DMS153 (cell line): ENCODE measurements at regions not wholly inside any gene's neighbourhood (a gene's known extent, or its start where the extent isn't known, plus 50 kb on each side); places are given as distances from the start of the nearest gene placed in this dataset.
"Not testable (repeated sequence)": the region's sequence is repeated elsewhere in the genome, so short reads cannot be mapped to it uniquely, and the experiment has no call there.

Experiments used
- DNase-seq: peaks from one replicate; lab custom pipeline; 2025; lab: John Stamatoyannopoulos, UW

GRCh38 chr3:22386107-22386506 is 635.1 kb upstream of the ZNF385D start:
- no peak for DNase-seq

- DNase-seq = no peak
Observed at GRCh38 chr3:22392286-22392685, 641.3 kb upstream of the ZNF385D start.

- DNase-seq = no peak
Observed at GRCh38 chr3:22392859-22393258, 641.8 kb upstream of the ZNF385D start.

GRCh38 chr3:22399566-22399965 is 648.6 kb upstream of the ZNF385D start:
- DNase-seq = no peak

- DNase-seq = no peak
Observed at GRCh38 chr3:22401499-22401898, 650.5 kb upstream of the ZNF385D start.

GRCh38 chr3:22414239-22414638 is 663.2 kb upstream of the ZNF385D start:
- DNase-seq = no peak

GRCh38 chr3:22416838-22417446 is 665.9 kb upstream of the ZNF385D start:
- DNase-seq = not testable (repeated sequence)

- DNase-seq = no peak
Observed at GRCh38 chr3:22419261-22419660, 668.3 kb upstream of the ZNF385D start.

DNA sequence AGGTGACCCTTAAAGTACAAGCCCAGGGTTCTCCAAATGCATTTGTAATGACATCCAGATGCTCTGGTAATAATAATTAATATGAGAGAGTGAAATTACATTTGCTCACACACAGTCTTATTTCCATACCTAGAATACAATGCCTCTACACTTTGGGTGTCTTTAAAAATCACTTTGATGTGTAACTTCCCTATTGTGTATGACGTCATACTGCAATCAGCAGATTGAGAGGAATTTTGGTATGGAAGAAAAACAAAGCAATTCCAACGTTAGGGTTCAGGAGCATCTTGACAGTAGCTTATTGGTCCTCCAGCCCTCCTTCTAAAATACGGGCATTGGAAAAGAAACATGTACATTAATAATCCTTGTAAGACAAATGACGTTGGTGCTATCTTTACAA is 670.6 kb upstream of the ZNF385D start:
- no peak for DNase-seq

- no peak for DNase-seq
Observed at GRCh38 chr3:22431334-22431733, 680.3 kb upstream of the ZNF385D start.

GRCh38 chr3:22439626-22440025 is 688.6 kb upstream of the ZNF385D start:
- DNase-seq = no peak

DNA sequence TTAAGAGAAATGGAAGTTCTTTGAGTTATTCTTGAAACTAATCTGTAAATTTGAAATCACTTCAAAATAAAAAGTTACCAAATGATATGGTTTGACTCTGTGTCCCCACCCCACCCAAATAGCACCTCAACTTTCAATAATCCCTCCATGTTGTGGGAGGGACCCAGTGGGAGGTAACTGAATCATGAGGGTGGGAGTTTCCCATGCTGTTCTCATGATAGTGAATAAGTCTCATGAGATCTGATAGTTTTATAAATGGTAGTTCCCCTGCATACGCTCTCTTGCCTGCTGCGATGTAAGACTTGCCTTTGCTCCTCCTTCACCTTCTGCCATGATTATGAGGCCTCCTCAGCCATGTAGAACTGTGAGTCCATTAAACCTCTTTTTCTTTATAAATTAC is 690.7 kb upstream of the ZNF385D start:
- DNase-seq = no peak

GRCh38 chr3:22443571-22444233 is 692.7 kb upstream of the ZNF385D start:
- no peak for DNase-seq

DNA sequence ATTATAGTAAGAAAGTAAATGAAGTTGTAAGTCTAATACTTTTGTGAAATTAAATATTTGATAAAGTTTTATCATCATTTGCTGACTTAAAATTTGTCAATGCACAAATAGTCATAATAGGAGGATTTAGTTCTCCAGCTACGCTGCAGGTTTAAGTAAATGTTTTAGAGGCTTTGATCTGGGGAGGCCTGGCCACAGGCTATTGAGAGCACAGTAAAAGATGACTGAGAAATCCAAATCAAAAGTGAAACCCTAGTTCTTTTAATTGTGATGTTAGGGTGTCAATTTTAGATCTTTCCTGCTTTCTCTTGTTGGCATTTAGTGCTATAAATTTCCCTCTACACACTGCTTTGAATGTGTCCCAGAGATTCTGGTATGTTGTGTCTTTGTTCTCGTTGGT is 694.3 kb upstream of the ZNF385D start:
- not testable (repeated sequence) for DNase-seq

DNA sequence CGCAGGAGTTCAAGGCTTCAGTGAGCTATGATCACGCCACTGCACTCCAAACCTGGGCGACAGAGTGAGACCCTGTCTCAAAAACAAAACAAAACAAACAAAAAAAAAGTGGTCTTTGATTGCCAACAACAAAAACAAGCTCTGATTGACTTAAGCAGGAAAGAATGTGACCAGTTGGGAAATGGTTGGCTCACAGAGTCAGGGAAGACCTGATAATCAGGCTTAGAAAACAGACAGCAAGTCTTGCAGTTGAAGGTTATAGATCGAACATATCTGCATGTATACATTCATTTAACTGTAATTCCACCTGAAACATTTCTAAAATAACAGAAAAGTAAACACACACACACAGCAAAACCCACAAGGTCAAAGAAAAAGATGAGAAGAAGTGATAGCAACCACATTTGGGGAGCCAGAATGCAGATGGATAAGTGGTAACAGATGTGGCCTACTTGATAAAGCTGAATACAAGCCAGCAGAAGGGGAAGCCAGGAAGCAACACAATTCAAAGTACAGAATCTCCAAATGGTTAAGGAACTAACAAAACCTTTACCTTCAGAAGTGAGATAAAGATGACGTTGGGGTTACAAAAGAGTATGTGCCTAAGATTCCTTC is 699.9 kb upstream of the ZNF385D start:
- DNase-seq = no peak

- no peak for DNase-seq
Observed at GRCh38 chr3:22451501-22451900, 700.5 kb upstream of the ZNF385D start.

DNA sequence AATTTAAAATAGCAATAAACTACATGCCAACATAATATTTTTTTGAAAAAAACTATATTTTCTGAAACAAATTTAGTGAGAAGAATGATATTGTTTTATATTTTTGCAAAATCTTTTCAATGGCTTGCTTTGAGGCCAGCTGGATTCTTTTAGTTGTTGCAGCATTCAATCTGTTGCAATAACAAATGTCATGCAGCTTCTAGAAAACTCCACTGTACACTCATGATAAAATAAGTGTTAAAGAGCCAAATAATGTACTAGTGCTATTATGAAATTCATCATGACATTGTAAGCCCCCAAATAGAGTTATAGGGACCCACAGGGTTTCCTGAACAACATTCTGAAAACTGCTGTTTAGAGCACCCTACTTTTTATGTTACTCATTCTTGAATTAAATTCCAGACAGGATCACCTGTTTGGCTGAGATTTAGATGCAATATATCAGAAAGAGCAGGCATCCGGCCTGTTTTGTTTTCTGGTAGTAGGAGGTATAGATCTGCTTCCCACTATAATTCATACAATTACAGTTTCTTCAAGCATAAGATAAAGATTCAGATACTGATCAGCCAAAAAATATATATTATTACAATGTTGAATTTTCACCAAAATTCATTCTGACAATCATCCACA is 703.0 kb upstream of the ZNF385D start:
- no peak for DNase-seq

GRCh38 chr3:22469995-22470394 is 719.0 kb upstream of the ZNF385D start:
- no peak for DNase-seq

GRCh38 chr3:22471557-22471956 is 720.5 kb upstream of the ZNF385D start:
- DNase-seq = no peak

GRCh38 chr3:22474706-22475445 is 723.9 kb upstream of the ZNF385D start:
- DNase-seq = no peak

DNA sequence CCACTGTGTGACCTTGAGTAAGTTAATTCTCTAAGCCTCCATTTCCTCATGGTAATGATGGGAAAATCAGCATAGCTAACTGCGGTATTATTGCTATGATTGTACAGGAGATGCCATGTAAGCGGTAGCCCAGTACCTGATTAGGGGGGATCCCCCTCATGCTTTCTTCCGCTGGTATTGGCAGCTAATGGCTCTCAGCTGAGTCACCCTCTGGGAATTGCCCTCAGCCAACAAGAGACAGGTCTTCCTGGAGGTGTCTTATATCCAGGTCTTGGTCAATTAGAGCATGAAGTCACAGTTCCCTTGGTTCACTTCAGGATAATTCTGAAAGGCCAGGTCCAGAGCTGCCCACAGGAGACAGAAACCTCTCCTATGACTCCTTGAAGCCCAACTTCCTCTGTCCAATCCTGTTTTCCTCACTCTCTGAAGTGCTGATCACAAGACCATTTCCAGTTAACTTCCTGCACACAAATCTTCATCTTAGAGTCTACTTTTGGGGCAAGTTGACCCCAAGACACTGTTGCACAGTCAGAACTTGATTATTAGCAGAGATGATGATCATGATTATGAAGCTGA is 724.7 kb upstream of the ZNF385D start:
- DNase-seq = no peak

- no peak for DNase-seq
Observed at GRCh38 chr3:22476976-22477375, 726.0 kb upstream of the ZNF385D start.
